Tibial artery (tissue), 4 donors: ENCODE measurements at regions not wholly inside any gene's neighbourhood (a gene's known extent, or its start where the extent isn't known, plus 50 kb on each side); places are given as distances from the start of the nearest gene placed in this dataset.

Source experiments
- DNase-seq, 2 donors: peaks; one replicate each; pipeline ENCODE4 v3.0.0-alpha.2; 2019
- H3K27ac ChIP-seq, 2 donors: fragments of 200-600 bp; sonication (generic) in 1 of 2; 1 replicate in 1 of 2; 2 replicates in 1 of 2; pipeline ENCODE4 v1.5.1; 2018 to 2019; ENCODE audit warnings: mild to moderate bottlenecking in 1 of 2
- H3K27me3 ChIP-seq, 2 donors: fragments of 200-600 bp; sonication (generic) in 1 of 2; one replicate each; pipeline versions ENCODE4 v1.5.1 to v1.6.0; 2016 to 2019
- H3K36me3 ChIP-seq, 3 donors: fragments of 200-600 bp; sonication (generic) in 2 of 3; one replicate each; pipeline ENCODE4 v1.5.1; 2016 to 2019; ENCODE audit warnings: mild to moderate bottlenecking in 2 of 3
- H3K4me1 ChIP-seq, 4 donors: fragments of 200-600 bp; sonication (generic) in 2 of 4; 1 replicate in 3 of 4; 2 replicates in 1 of 4; pipeline ENCODE4 v1.5.1; 2016 to 2019
- H3K4me3 ChIP-seq, 2 donors: fragments of 200-600 bp; sonication (generic) in 1 of 2; 1 replicate in 1 of 2; 2 replicates in 1 of 2; pipeline ENCODE4 v1.5.1; 2018 to 2019; ENCODE audit warnings: mild to moderate bottlenecking in 2 of 2
- H3K9me3 ChIP-seq, 3 donors: fragments of 200-600 bp; sonication (generic) in 1 of 3; one replicate each; pipeline ENCODE4 v1.5.1; 2016 to 2019
- intact Hi-C: fragments of 100-400 bp; cut with DNase I; formaldehyde crosslinking; loops from one replicate; pipeline ENCODE4 v1.15.0; 2023; ENCODE audit warnings: low total_unique reads
- TF ChIP-seq, protein P1 (sequence below), 2 experiments: fragments of 200-600 bp in 1 of 2; fragments of 450-650 bp in 1 of 2; IDR thresholded peaks; one replicate each; pipeline ENCODE4 v1.5.1; 2017 to 2019; ENCODE audit warnings: antibody characterized with exemption in 2 of 2, mild to moderate bottlenecking in 1 of 2, moderate library complexity in 1 of 2

DNA sequence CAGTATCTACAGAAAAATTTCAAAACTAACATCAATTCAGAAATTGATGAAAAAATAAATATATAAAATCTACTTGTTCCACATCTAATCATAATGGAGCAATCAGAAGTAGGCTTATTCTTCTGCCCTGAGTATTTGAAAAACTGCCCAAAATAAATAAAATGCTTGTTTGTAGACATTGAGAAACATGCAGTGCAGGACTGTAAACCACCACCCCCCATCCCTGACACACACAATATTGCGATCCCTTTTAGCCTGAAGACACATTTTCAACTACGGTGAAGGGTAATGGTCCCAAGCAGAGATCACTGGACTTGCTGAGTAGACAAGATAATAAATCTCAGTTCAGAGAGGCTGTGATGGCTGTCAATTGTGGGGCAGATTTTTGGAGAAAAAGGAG lies 261.5 kb downstream of the C6orf118 start:
- H3K9me3 ChIP-seq: peaks cover 0 to 5% (median 0%) of the 10 kb centered on the region in 3 donors
- intact Hi-C loops: no loop called here
- no peaks in the 10 kb centered on the region for H3K27me3 ChIP-seq
- H3K4me3 ChIP-seq: no peak overlapping the region
- no peak for DNase-seq
- TF ChIP-seq, protein P1, sequence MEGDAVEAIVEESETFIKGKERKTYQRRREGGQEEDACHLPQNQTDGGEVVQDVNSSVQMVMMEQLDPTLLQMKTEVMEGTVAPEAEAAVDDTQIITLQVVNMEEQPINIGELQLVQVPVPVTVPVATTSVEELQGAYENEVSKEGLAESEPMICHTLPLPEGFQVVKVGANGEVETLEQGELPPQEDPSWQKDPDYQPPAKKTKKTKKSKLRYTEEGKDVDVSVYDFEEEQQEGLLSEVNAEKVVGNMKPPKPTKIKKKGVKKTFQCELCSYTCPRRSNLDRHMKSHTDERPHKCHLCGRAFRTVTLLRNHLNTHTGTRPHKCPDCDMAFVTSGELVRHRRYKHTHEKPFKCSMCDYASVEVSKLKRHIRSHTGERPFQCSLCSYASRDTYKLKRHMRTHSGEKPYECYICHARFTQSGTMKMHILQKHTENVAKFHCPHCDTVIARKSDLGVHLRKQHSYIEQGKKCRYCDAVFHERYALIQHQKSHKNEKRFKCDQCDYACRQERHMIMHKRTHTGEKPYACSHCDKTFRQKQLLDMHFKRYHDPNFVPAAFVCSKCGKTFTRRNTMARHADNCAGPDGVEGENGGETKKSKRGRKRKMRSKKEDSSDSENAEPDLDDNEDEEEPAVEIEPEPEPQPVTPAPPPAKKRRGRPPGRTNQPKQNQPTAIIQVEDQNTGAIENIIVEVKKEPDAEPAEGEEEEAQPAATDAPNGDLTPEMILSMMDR (IDR thresholded peaks at IDR 0.05): no peak
- no peak overlapping the region for H3K27ac ChIP-seq
- H3K36me3 ChIP-seq: no peaks in the 10 kb centered on the region
- H3K4me1 ChIP-seq: no peaks in the 10 kb centered on the region

DNA sequence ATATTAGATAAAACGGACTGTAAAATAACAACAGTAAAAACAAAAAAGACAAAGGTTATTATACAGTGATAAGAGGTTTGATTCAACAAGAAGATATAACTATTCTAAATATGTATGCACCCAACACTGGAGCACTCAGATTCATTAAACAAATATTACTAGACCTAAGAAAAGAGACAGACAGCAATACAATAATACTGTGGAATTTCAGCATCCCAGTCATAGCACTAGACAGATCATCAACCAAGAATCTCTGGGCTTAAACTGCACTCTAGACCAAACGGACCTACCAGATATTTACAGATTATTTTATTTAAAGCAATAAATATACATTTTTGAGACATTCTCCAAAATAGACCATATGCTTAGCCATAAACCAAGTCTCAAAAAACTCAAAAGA lies 263.8 kb downstream of the C6orf118 start:
- Histone ChIP-seq H3K4me3 (no peak overlapping the region), H3K9me3 (peaks cover 0 to 5% (median 0%) of the 10 kb centered on the region in 3 donors), H3K27ac (no peak overlapping the region), H3K36me3 (no peaks in the 10 kb centered on the region), H3K27me3 (no peaks in the 10 kb centered on the region), H3K4me1 (no peaks in the 10 kb centered on the region)
- TF ChIP-seq, protein P1 (IDR thresholded peaks at IDR 0.05): no peak
- DNase-seq: no peak
- intact Hi-C loops: no loop called here

DNA sequence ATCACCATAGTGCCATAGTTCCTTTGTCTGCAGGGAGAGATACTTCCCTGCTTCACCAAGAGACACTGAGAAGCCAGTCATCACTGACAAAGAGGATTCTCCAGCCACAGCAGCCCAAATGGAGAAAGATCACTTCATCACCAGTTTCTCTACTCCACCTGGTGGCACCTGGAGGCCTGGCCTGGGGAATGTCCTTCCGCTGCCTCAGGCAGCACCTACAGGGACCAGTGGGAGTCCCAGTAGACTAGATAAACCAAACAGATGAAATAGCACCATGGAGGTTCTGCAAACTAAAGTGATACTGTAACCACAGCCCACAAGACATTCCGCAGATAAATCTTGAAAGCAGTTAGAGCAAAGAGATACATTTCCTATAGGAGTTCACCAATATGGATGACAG lies 266.5 kb downstream of the C6orf118 start:
- Histone ChIP-seq H3K4me1 (no peaks in the 10 kb centered on the region), H3K27ac (no peak overlapping the region), H3K36me3 (no peaks in the 10 kb centered on the region), H3K9me3 (no peaks in the 10 kb centered on the region), H3K27me3 (no peaks in the 10 kb centered on the region), H3K4me3 (no peak overlapping the region)
- no peak for DNase-seq
- intact Hi-C loops: no loop called here
- TF ChIP-seq, protein P1 (IDR thresholded peaks at IDR 0.05): no peak

DNA sequence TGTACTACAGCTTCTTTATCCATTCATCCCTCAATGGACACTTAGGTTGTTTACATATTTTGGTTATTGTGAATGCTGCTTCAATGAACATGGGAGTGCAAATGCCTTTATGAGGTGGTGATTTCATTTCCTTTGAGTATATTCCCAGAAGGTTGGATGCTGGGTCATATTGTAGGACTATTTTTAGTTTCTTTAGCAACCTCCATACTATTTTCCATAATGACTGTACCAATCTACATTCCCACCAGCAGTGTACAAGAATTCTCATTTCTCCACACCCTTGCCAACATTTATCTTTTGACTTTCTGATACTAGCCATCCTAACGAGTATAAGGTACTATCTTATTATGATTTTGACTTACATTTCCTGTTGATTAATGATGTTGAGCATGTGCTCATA lies 269.0 kb downstream of the C6orf118 start:
- Histone ChIP-seq H3K36me3 (no peaks in the 10 kb centered on the region), H3K9me3 (no peaks in the 10 kb centered on the region), H3K27ac (no peak overlapping the region), H3K4me3 (no peak overlapping the region), H3K27me3 (no peaks in the 10 kb centered on the region), H3K4me1 (no peaks in the 10 kb centered on the region)
- TF ChIP-seq, protein P1 (IDR thresholded peaks at IDR 0.05): no peak
- intact Hi-C loops: no loop called here
- DNase-seq: no peak

DNA sequence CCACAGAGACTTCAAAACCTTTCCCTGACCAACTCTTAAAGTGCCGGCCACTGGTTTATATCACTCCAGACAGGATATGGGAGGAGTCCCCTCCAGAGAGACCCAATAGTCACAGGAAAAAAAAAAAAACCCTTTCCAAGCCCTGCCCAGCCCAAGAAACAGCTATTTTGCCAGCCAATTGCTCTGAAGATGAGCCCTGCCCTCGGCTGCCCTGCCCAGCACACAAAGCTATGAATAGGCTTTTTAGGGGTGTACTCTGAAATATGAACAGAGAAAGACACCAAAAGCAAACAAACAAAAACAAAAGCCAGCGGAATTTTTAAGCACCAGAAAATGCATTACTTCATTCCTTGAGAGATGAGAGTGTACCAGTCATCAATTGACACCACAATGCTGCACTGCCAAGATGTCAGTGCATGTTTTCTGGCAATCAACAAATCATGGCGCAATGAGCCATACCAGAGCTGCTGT lies 275.1 kb downstream of the C6orf118 start:
- Histone ChIP-seq H3K27me3 (no peaks in the 10 kb centered on the region), H3K4me3 (no peak overlapping the region), H3K36me3 (no peaks in the 10 kb centered on the region), H3K4me1 (no peaks in the 10 kb centered on the region), H3K27ac (no peak overlapping the region), H3K9me3 (no peaks in the 10 kb centered on the region)
- TF ChIP-seq, protein P1 (IDR thresholded peaks at IDR 0.05): no peak
- intact Hi-C loops: no loop called here
- DNase-seq: no peak

DNA sequence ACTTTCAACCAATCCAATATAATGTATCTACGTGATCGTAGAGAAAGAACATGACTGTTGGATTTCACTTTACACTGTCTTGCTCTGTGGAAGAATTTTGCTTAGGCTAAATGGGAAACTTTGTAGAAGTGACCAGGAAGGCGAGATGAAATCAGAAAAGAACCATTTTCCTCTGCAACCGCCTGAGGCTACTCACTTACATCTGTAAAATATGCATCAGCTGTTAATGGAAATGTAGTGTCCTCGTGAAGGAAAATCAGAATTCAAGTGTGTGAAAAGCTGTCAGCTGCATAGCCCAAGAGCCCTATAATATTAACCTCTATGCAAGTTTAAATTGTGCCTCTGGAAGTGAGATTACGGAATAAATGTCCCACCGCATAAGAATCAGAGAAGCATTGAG lies 277.9 kb downstream of the C6orf118 start:
- H3K4me1 ChIP-seq: no peaks in the 10 kb centered on the region
- intact Hi-C loops: no loop called here
- no peaks in the 10 kb centered on the region for H3K36me3 ChIP-seq
- H3K27ac ChIP-seq: no peak overlapping the region
- DNase-seq: no peak
- H3K27me3 ChIP-seq: no peaks in the 10 kb centered on the region
- H3K9me3 ChIP-seq: no peaks in the 10 kb centered on the region
- TF ChIP-seq, protein P1 (IDR thresholded peaks at IDR 0.05): no peak
- no peak overlapping the region for H3K4me3 ChIP-seq
